ENCODE measurements at regions not wholly inside any gene's neighbourhood (a gene's known extent, or its start where the extent isn't known, plus 50 kb on each side); places are given as distances from the start of the nearest gene placed in this dataset.

GRCh38 chr6:80623066-80623815, 516.8 kb downstream of the BCKDHB start:
- TF ChIP-seq CTCF (conservative IDR thresholded peaks at IDR 0.05 in 1 of 2, IDR thresholded peaks at IDR 0.05 in 1 of 2; ENCODE audit: extremely low read depth in 1 of 2, insufficient read depth in 1 of 2, low read depth in 1 of 2, low read length in 2 of 2) (no peak), EZH2 (IDR thresholded peaks at IDR 0.05; ENCODE audit: borderline replicate concordance, low read length) (no peak)
